Nephron (organoid): ENCODE measurements at regions not wholly inside any gene's neighbourhood (a gene's known extent, or its start where the extent isn't known, plus 50 kb on each side); places are given as distances from the start of the nearest gene placed in this dataset.

Experiments
- H3K27ac Mint-ChIP-seq, 3 experiments: 2 replicates each; pipeline ENCODE4 v1.8.0; 2020; ENCODE audit warnings: mixed read lengths in 3 of 3, mild to moderate bottlenecking in 2 of 3, moderate library complexity in 1 of 3
- H3K27me3 Mint-ChIP-seq: 2 replicates; pipeline ENCODE4 v1.8.0; 2021; ENCODE audit warnings: low read depth, mild to moderate bottlenecking, moderate library complexity, mixed read lengths
- H3K36me3 Mint-ChIP-seq: 2 replicates; pipeline ENCODE4 v1.8.0; 2020; ENCODE audit warnings: low read depth, mixed read lengths
- H3K4me1 Mint-ChIP-seq: 2 replicates; pipeline ENCODE4 v1.8.0; 2020; ENCODE audit warnings: mixed read lengths
- H3K4me3 Mint-ChIP-seq, 3 experiments: 2 replicates each; pipeline ENCODE4 v1.8.0; 2020; ENCODE audit warnings: mild to moderate bottlenecking in 3 of 3, mixed read lengths in 3 of 3, moderate library complexity in 2 of 3
- H3K9me3 Mint-ChIP-seq: 2 replicates; pipeline ENCODE4 v1.8.0; 2020; ENCODE audit warnings: mixed read lengths
- CTCF ChIP-seq, 3 experiments: fragments of 200-600 bp; sonication (generic); IDR thresholded peaks; one replicate each; pipeline ENCODE4 v1.5.0; 2021; ENCODE audit warnings: antibody characterized with exemption in 3 of 3; ENCODE audit not compliant: unreplicated experiment in 3 of 3

DNA sequence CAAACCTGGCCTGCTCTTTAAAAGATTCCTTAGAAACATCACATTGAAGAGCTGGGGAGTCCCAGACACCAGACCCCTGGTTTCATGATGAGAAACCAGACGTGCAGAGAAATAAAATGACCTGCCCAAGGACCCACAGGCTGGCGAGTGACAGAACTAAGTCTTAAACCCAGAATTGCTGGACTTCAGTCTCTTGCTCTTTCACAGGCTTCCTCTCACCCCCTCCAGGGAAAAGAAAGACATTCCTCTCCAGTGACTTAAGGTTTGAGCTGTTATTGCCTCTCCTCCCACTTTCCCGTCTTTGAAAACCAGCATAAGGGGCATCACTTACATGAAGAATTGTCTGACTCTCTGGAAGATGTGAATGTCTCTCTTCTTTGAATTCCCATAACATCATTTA is 535.2 kb downstream of the IRX1 start:
- Mint-ChIP-seq H3K4me1 (no peaks in the 10 kb centered on the region), H3K27ac (no peak overlapping the region), H3K27me3 (peaks cover 5% of the 10 kb centered on the region), H3K36me3 (no peaks in the 10 kb centered on the region), H3K4me3 (no peak overlapping the region), H3K9me3 (no peaks in the 10 kb centered on the region)
- no peak for TF ChIP-seq CTCF (IDR thresholded peaks at IDR 0.05; ENCODE audit: unreplicated experiment in 3 of 3)

DNA sequence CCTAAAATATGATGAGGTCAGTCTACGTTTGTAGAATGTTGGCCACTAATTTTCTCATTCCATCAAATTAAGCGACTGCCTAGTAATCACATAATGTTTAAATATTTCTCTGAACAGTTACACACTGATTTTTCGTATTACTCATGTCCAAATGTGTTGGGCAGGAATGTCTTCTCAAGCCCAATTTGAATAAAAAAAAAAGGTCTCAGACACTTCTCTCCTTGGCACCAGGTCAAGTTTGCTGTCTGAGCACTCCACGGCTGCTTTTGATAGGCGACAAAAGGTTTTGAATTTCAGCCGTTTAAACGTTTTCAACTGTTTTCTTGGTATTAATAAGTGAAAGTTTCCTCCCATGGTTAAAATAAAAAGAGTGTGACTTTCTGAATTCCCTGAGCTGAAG is 542.1 kb downstream of the IRX1 start:
- Mint-ChIP-seq H3K27me3 (peaks cover 2% of the 10 kb centered on the region), H3K4me1 (no peaks in the 10 kb centered on the region)

GRCh38 chr5:4142842-4143241 is 547.2 kb downstream of the IRX1 start:
- no peak overlapping the region for H3K27ac Mint-ChIP-seq
- no peaks in the 10 kb centered on the region for H3K36me3 Mint-ChIP-seq
- peaks cover 12% of the 10 kb centered on the region for H3K27me3 Mint-ChIP-seq
- H3K4me3 Mint-ChIP-seq, result no peak overlapping the region
- peaks cover 2% of the 10 kb centered on the region for H3K9me3 Mint-ChIP-seq
- no peaks in the 10 kb centered on the region for H3K4me1 Mint-ChIP-seq
- peak in 1 of 3 experiments; percentile 15 for TF ChIP-seq CTCF (IDR thresholded peaks at IDR 0.05; ENCODE audit: unreplicated experiment in 3 of 3)

More for the DNA sequence above, 542.1 kb downstream of the IRX1 start:
- H3K36me3 Mint-ChIP-seq, result no peaks in the 10 kb centered on the region
- no peak overlapping the region for H3K4me3 Mint-ChIP-seq
- H3K27ac Mint-ChIP-seq, result no peak overlapping the region
- peaks cover 2% of the 10 kb centered on the region for H3K9me3 Mint-ChIP-seq
- no peak for TF ChIP-seq CTCF (IDR thresholded peaks at IDR 0.05; ENCODE audit: unreplicated experiment in 3 of 3)

- Mint-ChIP-seq H3K9me3 (peaks cover 2% of the 10 kb centered on the region), H3K27me3 (peaks cover 12% of the 10 kb centered on the region), H3K36me3 (no peaks in the 10 kb centered on the region), H3K4me1 (no peaks in the 10 kb centered on the region), H3K4me3 (no peak overlapping the region), H3K27ac (no peak overlapping the region)
- TF ChIP-seq CTCF (IDR thresholded peaks at IDR 0.05; ENCODE audit: unreplicated experiment in 3 of 3), result no peak
Measured at GRCh38 chr5:4144411-4145007, 548.9 kb downstream of the IRX1 start.

- H3K4me3 Mint-ChIP-seq, result no peak overlapping the region
- no peak overlapping the region for H3K27ac Mint-ChIP-seq
- peaks cover 12% of the 10 kb centered on the region for H3K27me3 Mint-ChIP-seq
- H3K4me1 Mint-ChIP-seq, result no peaks in the 10 kb centered on the region
- H3K9me3 Mint-ChIP-seq, result no peaks in the 10 kb centered on the region
- TF ChIP-seq CTCF (IDR thresholded peaks at IDR 0.05; ENCODE audit: unreplicated experiment in 3 of 3), result no peak
- no peaks in the 10 kb centered on the region for H3K36me3 Mint-ChIP-seq
Measured at GRCh38 chr5:4145511-4145910, 549.9 kb downstream of the IRX1 start.

- no peak overlapping the region for H3K4me3 Mint-ChIP-seq
- H3K27me3 Mint-ChIP-seq, result peaks cover 13% of the 10 kb centered on the region
- no peaks in the 10 kb centered on the region for H3K4me1 Mint-ChIP-seq
- peaks cover 2% of the 10 kb centered on the region for H3K9me3 Mint-ChIP-seq
- no peak for TF ChIP-seq CTCF (IDR thresholded peaks at IDR 0.05; ENCODE audit: unreplicated experiment in 3 of 3)
- H3K27ac Mint-ChIP-seq, result no peak overlapping the region
- H3K36me3 Mint-ChIP-seq, result no peaks in the 10 kb centered on the region
Measured at GRCh38 chr5:4148009-4148408, 552.4 kb downstream of the IRX1 start.
